NCI-H2196 (cell line): ENCODE measurements at regions not wholly inside any gene's neighbourhood (a gene's known extent, or its start where the extent isn't known, plus 50 kb on each side); places are given as distances from the start of the nearest gene placed in this dataset.
A peak's percentile ranks its signal among the peaks of the same experiment; 100 is the strongest.
"Not testable (repeated sequence)": the region's sequence is repeated elsewhere in the genome, so short reads cannot be mapped to it uniquely, and the experiment has no call there.

ENCODE experiments used
- DNase-seq: peaks from one replicate; lab custom pipeline; 2025; ENCODE audit not compliant: unreplicated experiment; lab: John Stamatoyannopoulos, UW

GRCh38 chr2:107430596-107431266, 396.0 kb upstream of the RGPD4 start:
- DNase-seq = no peak

GRCh38 chr2:107436281-107436680, 390.4 kb upstream of the RGPD4 start:
- DNase-seq = no peak

GRCh38 chr2:107437265-107437664, 389.4 kb upstream of the RGPD4 start:
- DNase-seq = no peak

GRCh38 chr2:107437807-107438206, 388.9 kb upstream of the RGPD4 start:
- DNase-seq = no peak

- DNase-seq = no peak
Observed at GRCh38 chr2:107448160-107448559, 378.5 kb upstream of the RGPD4 start.

GRCh38 chr2:107461301-107461700, 365.4 kb upstream of the RGPD4 start:
- DNase-seq = no peak

GRCh38 chr2:107462181-107462580, 364.5 kb upstream of the RGPD4 start:
- DNase-seq = no peak

- no peak for DNase-seq
Observed at GRCh38 chr2:107466241-107466640, 360.5 kb upstream of the RGPD4 start.

- DNase-seq = no peak
Observed at GRCh38 chr2:107466984-107467773, 359.5 kb upstream of the RGPD4 start.

GRCh38 chr2:107469437-107469995, 357.2 kb upstream of the RGPD4 start:
- DNase-seq = no peak

GRCh38 chr2:107473150-107473549, 353.5 kb upstream of the RGPD4 start:
- DNase-seq = no peak

GRCh38 chr2:107475859-107476258, 350.8 kb upstream of the RGPD4 start:
- DNase-seq = no peak

- DNase-seq = no peak
Observed at GRCh38 chr2:107502539-107502938, 324.2 kb upstream of the RGPD4 start.

- DNase-seq = peak; percentile 88
Observed at GRCh38 chr2:107511970-107512789, 314.5 kb upstream of the RGPD4 start.

- no peak for DNase-seq
Observed at GRCh38 chr2:107525406-107525805, 301.3 kb upstream of the RGPD4 start.

GRCh38 chr2:107529146-107529545, 297.5 kb upstream of the RGPD4 start:
- DNase-seq = peak; percentile 38

GRCh38 chr2:107530046-107530445, 296.6 kb upstream of the RGPD4 start:
- DNase-seq = no peak

GRCh38 chr2:107534926-107535325, 291.8 kb upstream of the RGPD4 start:
- DNase-seq = no peak

GRCh38 chr2:107535905-107536689, 290.6 kb upstream of the RGPD4 start:
- not testable (repeated sequence) for DNase-seq

- no peak for DNase-seq
Observed at GRCh38 chr2:107542314-107542740, 284.4 kb upstream of the RGPD4 start.

GRCh38 chr2:107543793-107544192, 282.9 kb upstream of the RGPD4 start:
- DNase-seq = no peak
